GM13977 (cell line): ENCODE measurements at regions not wholly inside any gene's neighbourhood (a gene's known extent, or its start where the extent isn't known, plus 50 kb on each side); places are given as distances from the start of the nearest gene placed in this dataset.
"Not testable (repeated sequence)": the region's sequence is repeated elsewhere in the genome, so short reads cannot be mapped to it uniquely, and the experiment has no call there.

Experiments used
- DNase-seq: peaks from one replicate; pipeline ENCODE4 v3.0.0; 2012; ENCODE audit warnings: low spot score
- in situ Hi-C: fragments of 300-500 bp; cut with MboI; formaldehyde crosslinking; loops from one replicate; pipeline ENCODE4 v1.12.0; 2022; ENCODE audit warnings: low sequenced_read_pairs, low pct_unique_long_range_greater_than_20kb, mixed read lengths, inconsistent platforms; ENCODE audit not compliant: unreplicated experiment
- TF ChIP-seq, protein P1 (sequence below): IDR thresholded peaks from 2 replicates; pipeline ENCODE4 v1.5.1; 2012; ENCODE audit warnings: mild to moderate bottlenecking, control low read depth; ENCODE audit not compliant: insufficient read depth; ENCODE audit errors: extremely low read depth, missing control alignments

DNA sequence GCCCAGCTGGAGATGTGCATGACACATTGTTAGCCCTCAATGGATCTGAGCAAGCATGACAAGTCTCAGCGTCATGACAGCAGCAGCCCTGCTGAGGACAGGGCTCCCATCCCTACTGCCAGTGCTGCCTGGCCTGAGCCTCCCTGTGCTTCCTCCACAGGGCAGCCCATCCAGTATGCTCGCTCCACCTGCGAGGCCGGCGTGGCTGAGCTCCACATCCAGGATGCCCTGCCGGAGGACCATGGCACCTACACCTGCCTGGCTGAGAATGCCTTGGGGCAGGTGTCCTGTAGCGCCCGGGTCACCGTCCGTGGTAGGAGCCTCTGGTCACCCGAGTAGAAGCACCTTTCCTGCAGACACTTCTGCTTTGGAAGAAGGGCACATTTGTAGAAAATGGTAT, 85.8 kb upstream of the OSBPL11 start:
- TF ChIP-seq, protein P1, sequence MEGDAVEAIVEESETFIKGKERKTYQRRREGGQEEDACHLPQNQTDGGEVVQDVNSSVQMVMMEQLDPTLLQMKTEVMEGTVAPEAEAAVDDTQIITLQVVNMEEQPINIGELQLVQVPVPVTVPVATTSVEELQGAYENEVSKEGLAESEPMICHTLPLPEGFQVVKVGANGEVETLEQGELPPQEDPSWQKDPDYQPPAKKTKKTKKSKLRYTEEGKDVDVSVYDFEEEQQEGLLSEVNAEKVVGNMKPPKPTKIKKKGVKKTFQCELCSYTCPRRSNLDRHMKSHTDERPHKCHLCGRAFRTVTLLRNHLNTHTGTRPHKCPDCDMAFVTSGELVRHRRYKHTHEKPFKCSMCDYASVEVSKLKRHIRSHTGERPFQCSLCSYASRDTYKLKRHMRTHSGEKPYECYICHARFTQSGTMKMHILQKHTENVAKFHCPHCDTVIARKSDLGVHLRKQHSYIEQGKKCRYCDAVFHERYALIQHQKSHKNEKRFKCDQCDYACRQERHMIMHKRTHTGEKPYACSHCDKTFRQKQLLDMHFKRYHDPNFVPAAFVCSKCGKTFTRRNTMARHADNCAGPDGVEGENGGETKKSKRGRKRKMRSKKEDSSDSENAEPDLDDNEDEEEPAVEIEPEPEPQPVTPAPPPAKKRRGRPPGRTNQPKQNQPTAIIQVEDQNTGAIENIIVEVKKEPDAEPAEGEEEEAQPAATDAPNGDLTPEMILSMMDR = no peak
- in situ Hi-C loops = no loop called here
- no peak for DNase-seq

DNA sequence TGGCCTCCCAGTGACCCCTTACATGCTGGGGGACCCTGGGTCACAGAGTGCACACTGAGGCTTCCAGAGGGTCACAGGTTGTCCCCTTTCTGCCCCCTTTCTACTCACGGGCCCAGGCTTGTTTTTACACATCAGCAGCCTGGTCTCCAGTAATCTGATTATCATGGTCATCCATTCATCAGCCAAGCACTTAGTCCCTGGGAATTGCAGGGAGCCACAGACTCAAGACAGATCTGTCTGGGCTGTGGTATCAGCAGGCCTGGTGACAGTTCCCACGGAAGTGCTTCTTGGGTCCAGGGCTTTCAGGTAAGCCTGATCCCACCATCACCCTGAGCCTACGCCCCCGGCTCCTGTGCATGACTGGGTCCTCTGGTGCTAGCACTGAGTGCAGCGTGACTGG, 86.6 kb upstream of the OSBPL11 start:
- DNase-seq, in situ Hi-C loops: not testable (repeated sequence)

DNA sequence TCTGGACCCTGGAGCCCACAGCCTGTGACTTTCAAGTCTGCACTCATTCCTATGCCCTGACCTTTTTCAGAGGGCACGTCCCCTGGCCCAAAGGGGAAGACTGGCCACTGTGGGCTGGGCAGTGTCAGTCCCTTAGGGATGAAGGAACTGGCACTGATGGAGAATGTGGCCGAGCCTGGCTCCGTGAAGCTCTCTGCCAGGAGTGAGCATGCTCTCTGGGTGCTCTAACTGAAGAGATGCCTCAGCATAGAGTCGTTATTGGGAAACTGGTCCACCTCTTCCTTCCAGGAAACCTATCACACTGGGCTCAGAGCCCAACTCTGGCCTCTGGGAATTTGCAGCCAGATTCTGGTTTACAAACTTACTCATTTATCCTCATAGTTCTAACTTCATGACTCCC, 87.3 kb upstream of the OSBPL11 start:
- DNase-seq, in situ Hi-C loops: not testable (repeated sequence)

DNA sequence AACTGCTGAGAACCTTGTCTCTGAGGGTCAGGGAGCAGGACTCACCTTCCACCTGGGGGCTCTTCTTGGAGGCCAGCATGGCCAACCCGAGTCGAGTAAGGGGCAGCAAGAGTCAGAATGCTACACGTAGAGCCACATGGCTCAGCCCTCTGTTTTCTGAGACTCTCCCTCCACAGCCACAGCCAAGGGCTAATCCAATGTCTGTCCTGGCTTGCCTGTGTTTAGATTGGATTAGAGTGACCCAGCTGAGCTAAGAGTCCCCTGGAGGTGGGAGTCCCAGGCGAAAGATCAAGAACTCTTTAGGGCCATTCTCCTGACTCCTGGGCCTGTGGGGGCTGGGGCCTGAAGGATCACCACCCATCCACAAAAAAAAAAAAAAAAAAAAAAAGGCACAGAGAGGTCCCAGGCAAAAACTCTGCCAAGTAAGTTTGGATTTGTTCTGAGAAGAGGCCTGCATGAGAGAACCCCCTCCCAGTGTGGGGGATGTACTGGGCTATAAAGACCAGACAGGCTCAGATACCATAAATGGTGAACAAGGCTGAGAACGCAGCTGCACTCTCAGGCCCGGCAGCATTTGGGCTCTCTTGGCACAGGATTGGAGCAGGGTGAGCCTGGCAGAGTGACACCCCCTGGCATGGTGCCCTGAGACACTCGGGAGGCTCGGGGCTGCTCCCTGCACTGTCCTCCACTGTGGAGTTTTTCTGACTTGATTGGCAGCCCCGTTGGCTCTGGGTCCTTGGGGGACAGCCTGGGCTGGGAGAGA, 88.0 kb upstream of the OSBPL11 start:
- TF ChIP-seq, protein P1 = no peak
- in situ Hi-C loops = no loop called here
- DNase-seq = no peak

DNA sequence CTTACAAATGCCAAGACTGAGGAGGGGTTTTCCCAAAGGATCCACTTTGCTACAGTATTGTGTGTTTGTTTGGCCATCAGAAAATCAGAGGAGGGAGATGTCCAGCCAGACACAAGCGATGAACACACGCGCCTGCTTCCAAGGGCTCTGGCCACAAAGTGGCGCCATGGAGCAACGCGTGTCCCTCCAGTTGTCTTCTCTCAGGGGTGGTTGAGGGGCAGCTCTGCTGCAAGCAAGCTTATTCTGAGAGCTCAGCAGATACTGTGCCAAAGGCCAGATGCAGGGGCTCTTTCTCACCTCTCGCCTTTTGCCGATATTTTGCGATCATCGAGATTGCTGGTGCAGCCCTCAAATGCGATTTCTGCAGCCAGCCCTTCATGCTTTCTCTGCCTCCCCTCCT, 88.9 kb upstream of the OSBPL11 start:
- no peak for DNase-seq
- in situ Hi-C loops = no loop called here
- TF ChIP-seq, protein P1 = peak; percentile 23

DNA sequence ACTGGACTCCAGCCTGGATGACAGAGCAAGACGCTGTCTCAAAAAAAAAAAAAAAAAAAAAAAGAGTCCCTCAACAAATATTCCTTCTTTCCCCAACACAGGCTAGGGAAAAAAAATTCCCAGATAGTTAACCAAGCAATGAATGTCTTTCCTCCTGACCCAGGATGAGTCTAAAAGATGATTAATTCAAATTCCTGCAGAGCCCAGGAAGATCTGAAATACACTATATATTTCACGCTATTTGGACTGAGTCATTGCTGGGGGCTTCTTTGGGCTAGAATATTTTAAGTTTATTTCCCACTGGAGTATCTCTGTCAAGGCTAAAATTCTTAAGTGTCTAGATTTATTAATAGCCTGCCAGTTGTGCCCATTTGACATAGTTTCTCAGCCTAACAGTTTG, 90.4 kb upstream of the OSBPL11 start:
- in situ Hi-C loops, DNase-seq: not testable (repeated sequence)

DNA sequence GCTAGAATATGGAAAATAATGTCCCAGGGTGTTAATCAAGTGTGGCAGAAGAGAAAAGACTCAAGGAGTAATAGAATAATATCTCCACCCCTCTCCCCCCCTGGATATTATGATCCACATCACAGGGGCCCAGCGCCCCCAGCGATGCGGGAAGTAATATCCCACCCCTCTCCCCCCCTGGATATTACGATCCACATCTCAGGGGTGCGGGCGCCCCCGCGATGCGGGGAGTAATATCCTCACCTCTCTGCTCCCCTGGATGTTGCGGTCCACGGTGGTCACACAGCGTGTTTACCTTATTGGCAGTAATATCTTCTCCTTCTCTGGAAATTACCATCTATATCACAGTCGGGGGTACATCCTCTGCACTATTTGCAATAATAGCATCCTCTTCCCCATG, 97.1 kb upstream of the OSBPL11 start:
- in situ Hi-C loops = no loop called here
- TF ChIP-seq, protein P1 = no peak
- DNase-seq = no peak

DNA sequence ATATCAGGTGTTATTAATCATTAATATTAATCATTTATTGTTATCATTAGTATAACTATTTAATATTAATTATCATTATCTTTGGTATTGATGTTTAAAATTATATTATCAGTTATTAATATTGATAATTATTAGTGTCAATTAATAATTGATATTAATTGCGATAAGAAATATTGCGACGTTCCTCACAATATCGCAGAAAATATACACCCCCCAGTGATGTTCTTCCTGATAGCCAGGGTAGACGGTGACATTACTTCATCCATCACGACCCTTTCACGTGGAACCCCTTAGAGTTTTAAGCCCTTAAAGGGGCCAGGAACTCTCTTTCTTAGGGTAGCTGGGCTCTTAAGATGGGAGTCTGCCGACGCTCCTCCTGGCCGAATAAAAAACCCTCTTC, 98.6 kb upstream of the OSBPL11 start:
- in situ Hi-C loops = no loop called here
- no peak for DNase-seq
- TF ChIP-seq, protein P1 = no peak
